HG03432 (cell line): ENCODE measurements at regions not wholly inside any gene's neighbourhood (a gene's known extent, or its start where the extent isn't known, plus 50 kb on each side); places are given as distances from the start of the nearest gene placed in this dataset.
A peak's percentile ranks its signal among the peaks of the same experiment; 100 is the strongest.

Experiments used
- ATAC-seq: cut with Tn5 transposase; IDR thresholded peaks from one replicate; pipeline ENCODE4 v1.9.1; 2021; ENCODE audit warnings: mild to moderate bottlenecking, moderate library complexity; ENCODE audit not compliant: unreplicated experiment

DNA sequence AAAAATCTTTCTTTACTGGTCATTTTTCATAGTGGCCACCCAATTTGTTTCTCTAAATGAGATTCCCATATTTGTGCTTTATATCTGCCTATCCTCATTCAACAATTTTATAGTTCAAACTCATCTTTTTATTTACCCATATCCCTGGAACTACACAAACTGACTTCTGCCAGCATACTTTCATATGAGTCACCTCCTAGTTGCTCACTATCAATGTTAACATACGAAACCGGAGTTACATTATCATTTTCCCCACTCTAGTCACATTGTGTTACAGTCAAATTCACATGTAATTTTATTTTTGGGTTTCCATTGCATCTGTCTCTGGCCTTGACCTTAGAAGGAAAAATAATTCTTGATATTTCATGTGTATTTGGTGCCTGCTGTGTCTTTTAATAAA is 499.4 kb downstream of the MAFB start:
- ATAC-seq: no peak

DNA sequence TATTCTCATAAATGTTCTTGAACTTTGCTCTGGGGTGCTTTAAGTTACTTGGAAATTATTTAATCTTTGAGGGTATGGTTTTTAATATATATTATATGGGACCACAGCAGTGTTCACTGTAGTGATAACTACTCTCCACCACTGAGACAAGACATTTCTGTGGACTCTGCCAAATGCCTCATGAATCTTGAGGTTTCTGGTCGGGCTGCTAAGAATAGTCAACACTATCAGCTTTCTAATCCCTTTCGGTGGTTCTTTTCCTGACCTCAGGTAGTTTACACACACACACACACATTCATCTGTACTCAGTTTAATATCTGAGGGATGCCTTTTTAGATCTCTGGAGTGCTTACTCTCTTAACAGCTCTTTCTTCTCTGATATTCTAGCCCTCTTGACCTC is 500.7 kb downstream of the MAFB start:
- ATAC-seq: no peak

DNA sequence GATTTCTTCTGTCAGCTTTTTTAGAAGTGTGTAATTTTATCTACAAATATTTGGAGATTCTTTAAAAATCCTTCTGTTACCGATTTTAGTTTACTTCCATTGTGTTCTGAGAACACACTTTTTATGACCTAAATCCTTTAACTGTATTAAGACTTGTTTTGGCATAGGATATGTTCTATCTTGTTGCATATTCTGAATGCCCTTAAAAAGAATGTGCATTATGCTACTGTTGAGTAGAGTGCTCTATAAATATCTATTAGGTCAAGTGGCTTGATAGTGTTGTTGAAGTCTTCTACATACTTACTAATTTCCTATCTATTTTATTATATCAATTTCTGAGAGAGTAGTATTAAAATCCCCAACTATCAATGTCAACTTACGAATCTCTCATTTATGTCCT is 502.2 kb downstream of the MAFB start:
- ATAC-seq: no peak

DNA sequence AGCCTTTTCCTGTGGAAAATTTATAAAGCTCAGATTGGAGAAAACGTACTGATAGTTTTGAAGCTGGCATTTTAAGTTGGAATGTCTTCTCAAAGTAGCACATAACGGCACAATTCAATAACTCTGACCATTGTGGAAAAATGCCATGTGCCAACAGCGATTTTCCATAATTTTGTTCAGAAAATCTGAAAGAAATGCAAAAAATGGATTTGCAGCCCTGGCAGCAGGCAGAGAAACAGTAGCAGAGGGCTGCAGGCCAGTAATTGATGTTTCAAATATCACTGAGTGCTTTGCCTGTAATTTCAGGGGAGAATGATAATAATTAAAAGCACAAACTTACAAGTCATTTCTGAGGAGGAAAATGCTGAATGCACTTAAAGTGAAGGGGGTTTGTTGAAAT is 507.4 kb downstream of the MAFB start:
- no peak for ATAC-seq

DNA sequence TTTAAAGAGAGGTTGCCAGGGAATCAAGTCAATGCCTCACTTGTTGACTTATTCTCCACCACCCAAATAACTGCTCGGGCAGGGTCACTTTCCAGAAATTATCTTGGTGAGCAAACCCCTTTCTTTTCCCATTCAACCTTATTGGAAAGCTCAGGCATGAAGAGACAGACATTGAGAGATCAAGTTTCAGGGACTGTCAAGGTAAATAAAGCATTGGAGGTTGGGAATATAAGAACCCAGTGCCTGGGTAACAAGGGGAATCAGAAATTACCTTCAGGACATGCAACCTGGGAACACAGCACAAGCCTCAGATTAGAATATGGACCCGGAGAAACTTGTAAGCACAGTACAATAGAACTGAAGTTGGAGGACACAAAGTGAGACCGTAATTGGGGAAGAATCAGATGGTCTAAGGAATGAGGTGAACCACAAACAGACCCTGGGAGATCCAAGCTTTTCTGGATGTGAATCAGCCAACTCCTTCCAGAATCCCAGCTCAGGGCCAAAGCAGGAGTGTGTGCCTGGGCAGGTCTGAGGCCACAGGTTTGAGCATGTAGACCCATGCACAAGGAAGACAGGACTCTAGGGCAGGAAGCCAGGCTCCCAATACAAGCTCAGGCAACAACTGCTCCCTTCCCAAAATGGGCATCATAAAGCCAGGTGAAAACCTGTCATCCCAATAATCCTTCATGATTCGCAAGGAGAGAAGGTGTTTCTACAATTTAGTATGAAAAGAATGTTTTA is 512.8 kb downstream of the MAFB start:
- no peak for ATAC-seq

DNA sequence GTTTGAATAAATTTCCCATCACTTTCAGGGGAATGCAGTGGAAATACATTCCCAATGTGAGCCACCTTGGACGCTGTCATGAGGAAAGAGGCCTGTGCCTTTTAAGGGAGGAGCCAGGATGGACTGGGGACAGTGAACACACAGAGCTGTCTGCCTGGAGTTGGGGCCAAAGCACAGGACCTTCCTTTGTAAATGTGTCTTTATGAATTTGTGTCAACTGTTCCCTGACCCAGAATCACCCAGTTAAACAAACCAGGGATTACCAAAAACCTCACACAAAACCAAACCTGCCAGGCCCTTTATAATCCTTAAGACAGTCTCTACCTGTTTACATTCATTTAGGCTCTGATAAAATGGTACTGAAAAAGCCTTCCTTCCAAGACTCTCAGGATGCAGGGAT is 513.7 kb downstream of the MAFB start:
- ATAC-seq: no peak

DNA sequence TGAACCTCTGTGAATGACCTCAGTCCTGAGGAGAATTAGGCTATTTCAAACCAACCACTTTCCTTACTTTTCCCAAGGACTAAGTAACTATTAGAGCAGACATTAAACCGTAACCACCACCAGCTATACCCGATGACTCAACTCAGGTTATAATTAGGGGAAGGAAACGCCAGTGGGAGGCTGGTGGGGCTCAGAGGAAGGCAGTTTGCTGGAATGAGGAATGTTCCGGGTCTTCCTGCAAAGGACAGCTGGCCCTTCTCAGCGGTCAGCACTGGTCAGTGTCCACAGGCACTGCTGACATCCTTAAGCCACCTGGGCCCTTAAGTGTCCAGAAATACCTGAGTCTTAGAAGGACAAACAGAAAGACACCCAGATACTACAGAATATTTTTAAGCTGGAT is 515.2 kb downstream of the MAFB start:
- ATAC-seq: no peak

DNA sequence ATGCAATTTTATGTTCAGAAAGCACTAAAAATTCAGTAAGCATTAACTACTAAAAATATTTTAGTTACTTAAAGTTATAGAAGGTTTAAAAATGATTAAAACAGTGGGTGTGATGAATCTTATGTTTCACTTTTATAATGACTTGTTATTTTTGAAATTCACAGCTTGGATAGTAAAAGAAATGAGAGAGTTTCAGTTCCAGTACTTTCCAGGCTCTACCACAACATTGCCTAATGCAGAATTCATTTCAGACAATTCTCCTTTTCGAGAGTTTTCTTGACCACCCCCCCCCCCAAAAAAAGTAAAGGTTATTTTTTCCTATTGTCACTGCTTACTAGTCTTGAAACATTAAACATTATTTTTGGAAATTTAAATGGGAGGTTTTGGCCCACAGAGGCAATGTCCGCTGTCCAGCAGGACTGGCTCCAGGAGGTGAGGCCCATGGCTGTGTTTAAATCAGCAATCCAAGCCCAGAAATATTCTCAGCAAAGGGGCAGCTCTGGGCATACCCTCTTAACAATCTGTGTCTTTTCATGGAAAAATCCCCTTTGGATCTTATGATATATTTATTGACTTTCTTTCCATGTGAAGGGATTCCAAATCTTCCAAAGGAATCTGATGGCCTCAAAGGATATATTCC is 519.9 kb downstream of the MAFB start:
- no peak for ATAC-seq

DNA sequence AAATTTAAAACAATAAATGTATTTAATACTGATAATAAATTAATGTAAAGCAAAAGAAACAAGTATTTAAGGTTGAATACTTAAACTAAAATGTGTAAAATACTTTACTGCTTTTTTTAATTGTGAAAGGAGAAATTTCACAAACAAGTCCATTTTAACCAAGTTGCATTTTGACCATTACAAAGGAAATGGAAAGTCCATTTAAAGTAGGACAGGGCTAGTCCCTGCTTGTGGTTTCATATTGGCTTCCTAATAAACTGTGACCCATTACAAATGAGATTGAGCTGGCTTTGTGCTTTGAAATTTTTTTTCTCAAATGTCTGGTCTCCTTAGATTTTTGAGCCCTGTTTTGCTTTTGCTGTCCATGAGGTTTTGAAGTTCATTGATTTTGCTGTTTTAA is 527.6 kb downstream of the MAFB start:
- ATAC-seq: no peak

DNA sequence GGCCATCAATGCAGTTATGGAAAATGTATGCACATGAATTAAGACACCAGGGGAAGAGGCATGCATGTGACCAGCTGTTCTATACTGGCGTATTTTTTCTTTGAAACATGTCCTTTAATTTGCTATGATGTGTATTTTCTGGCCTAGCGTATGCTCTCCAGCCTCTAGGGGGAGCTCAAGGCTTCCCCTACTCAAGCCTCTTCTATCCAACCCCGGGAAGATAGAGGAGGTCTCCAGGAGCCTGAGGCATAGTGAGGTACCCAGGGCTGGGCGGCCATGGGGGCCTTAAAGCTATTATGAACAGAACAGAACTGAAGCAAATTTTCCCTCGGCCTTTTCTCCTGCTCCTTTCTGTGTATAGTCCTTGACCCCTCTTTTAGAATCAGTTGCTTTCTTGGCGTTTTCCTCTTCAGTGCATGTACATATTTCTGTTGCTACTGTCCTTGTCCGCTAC is 528.9 kb downstream of the MAFB start:
- no peak for ATAC-seq

DNA sequence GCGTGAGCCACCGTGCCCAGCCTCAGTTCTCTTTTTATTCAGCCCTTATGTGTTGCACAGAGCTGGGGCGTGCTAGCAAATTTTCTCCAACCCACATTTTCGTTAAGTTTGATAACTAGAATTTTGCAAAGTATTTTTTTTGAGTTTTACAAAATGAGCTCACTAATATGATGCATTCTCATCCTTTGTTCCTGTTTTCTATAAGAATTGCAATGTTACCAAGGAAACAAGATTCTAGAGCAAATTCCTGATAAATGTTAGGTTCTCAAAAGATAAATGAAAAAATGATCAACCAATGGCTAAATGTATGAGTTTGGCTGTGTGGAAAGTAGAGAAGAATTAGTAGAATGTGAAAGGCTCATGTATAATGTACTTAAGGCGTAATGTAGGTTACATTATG is 529.8 kb downstream of the MAFB start:
- ATAC-seq: no peak

DNA sequence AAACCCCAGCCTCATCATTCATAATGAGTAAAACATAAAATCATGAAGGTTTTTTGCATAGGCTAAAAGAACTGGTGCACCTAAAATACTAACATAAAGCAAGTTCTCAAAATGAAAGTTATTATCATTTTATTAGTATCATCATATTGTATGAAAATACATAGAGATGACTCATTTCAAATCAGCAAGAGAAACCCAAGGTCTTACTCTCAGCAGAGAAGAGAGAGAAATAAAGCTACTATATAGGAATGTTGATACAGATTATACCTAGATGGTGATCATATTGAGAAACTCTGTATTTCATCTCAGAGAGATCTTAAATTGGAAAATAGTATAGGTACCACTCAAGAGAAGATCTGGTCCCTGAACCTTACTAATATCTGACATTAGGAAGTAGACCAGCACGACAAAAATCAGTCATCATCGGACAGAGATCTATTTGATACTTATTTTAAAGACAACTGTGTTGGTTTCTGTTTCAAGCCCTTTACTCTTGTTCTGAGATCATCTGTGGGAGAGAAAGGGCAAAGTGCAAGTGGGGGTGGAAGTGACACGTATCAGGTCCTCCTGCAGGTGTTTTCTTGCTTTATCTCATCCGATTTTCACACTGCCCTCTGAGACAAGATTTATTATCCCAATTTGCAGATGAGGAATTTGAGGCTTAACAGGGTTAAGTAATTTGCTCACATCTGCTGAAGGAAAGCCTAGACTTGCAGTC is 532.3 kb downstream of the MAFB start:
- ATAC-seq: peak; percentile 96

DNA sequence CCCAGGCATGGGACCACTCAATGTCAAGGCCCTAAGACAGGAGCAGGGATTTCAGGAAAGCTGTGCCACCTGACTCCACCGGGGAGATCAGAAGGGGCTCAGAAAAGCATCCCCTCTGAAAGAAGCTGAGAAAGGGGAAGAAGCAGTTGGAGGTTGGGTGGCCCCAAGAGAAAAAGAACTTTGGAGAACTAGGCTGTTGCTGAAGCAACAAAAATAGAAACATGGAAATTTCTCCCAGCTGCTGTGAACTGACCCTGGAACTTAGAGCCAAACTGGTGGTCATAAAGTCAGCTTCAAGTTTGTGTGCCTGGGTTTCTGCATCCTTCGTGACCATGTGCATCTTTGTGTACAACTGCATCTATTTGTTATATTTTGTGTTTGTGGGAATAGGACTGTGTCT is 534.5 kb downstream of the MAFB start:
- ATAC-seq: no peak

DNA sequence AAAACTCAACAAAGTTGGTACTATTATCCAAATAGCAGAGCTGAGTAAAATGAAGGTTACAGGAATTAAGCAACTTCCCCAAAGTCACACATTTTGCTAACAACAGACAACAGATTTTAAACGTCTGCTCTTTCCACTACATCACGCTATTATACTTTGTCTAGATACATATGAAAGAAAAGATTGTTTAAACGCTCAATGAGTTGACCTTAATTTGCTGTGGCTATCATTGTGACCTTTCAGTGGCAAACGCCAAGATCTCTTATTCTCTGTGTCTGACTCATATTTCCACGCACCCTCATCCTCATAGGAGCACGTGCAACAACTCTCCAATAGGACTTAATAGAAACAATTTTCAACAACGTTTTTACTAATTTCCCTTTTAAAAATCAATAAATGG is 540.1 kb downstream of the MAFB start:
- no peak for ATAC-seq

DNA sequence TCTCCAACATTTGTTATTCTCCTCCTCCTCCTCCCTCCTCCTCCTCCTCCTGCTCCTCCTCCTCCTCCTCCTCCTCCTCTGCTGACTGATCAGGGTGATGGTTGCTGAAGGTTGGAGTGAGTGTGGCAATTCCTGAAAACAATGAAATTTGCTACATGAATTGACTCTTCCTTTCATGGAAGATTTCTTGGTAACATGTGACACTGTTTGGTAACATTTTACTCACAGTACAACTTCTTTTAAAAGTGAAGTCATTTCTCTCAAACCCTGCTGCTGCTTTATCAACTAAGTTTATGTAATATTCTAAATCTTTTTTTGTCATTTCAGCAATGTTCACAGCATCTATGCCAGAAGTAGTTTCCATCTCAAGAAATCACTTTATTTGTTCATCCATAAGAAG is 543.0 kb downstream of the MAFB start:
- ATAC-seq: no peak

DNA sequence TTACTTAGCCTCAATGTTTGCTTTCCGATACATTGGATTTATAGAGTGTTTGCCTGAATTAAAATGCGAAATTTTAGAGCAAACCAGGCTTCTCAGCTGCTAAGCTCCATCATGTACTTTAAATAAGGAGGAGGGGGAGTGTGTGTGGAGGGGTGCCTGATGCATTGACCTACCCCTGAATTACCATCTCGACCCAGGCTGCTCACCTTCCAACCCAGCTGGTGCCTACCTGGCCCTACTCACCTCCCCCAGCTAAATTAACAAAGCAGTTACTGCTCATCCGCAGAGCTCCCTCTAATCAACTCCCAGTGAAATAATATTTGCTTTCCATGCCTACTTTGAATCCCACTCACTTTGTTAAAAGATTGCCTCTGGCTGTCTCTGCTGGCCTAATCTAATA is 544.5 kb downstream of the MAFB start:
- ATAC-seq: no peak

DNA sequence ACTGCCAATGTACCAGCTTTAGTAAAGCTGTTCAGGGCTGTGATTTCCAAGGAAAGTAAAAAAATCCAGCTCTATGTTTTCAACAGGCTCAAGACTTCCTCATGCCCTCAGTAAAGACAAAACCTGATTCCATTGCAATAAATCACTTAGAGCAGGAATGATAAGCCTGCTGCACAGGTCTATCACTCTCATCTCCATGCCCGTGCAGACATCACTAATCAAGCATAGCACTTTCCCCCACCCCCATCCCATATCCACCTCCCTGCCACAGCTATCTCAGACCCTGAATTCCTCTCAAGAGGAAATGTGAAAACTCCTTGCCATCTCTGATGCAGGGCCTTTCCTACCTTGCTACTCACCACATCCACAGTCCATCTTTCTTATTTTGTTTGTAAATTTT is 554.9 kb downstream of the MAFB start:
- no peak for ATAC-seq

DNA sequence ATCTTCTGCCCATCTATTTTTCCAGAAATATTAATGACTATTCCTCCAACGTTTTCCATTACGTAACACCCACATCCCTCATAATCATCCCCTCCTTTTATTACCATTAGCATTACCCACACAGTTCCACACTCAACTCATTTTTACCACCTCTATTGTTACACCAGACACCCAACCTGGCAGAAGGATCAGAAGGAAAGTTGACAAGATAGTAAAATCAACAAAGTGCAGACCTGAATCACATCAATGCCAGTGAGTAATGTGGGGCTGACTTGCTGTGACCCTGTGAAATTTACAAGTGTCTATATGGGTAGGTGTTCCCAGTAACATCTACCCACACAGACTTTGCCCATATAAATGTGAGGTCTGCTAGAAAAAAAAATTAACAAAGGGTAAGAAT is 568.2 kb downstream of the MAFB start:
- ATAC-seq: no peak

DNA sequence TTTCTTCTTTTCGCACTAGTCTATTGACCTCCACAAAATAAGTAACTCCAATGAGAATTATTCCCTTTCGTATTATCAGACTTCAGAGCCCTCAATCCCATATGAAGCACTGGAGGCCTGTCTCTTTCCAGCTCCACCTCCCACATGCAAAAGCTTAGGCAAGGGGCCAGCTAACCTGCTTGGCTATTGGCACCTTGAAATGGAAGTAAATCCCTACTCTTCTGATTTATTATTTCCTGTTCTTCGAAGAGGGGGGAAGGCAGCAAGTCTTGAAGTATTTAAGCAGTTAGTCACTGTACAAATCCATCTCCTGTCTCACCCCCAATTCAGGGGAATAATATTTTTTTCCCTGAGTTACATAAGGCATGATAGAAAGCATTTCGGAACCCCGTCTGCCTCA is 577.8 kb downstream of the MAFB start:
- ATAC-seq: no peak

DNA sequence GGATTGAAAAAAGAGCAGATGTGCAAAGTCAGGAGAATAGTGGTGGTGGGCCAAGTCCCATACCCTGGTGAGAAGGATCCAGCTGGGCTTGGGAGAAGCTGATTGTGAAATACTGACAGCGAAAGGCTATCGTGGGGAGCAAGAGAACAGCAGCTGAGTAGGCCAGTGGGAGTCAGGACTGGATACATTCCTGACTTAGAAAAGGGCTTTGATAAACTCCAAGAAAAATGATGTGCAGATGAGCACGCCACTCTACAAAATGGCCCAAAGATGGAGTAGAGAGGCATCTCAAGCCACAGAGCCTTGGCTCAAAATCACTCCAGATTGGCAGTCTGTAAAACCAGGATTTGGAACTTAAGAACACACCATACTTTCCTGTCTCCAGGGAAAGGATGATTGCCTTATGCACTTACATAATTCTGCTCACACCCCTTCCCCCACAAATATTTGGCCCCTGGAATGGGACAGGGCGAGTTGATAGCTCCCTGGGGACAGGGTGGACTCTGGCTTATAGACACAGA is 578.7 kb downstream of the MAFB start:
- no peak for ATAC-seq

DNA sequence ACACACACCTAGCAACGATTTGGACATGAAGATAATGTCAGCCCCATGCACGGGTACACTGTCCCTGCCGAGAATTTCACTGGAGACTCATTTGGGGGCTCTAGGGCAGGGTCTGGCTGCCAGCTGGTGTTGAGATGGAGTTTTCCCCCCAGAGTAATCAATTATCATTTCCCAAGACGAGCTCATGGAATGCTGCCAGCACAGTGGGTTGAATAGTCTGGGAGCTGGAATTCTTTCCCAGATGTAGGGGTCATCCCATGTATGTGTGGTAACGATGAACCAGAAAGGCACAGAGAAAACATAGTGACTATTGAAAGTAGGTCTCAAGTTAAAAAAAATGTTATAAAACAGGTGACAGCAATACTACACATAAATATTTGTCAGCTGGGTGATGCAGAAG is 579.9 kb downstream of the MAFB start:
- ATAC-seq: no peak

DNA sequence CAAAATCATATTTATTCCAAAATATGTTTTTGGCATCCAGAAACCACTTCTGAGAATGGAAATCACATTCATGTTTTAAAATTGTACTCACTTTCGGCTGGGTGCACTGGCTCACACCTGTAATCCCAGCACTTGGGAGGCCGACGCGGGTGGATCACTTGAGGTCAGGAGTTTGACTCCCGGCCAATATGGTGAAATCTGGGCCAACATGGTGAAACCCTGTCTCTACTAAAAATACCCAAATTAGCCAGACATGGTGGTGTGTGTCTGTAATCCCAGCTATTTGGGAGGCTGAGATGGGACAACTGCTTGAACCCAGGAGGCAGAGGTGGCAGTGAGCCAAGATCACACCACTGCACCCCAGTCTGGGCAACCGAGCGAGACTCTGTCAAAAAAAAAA is 580.7 kb downstream of the MAFB start:
- no peak for ATAC-seq
